ENCODE measurements at regions not wholly inside any gene's neighbourhood (a gene's known extent, or its start where the extent isn't known, plus 50 kb on each side); places are given as distances from the start of the nearest gene placed in this dataset.

DNA sequence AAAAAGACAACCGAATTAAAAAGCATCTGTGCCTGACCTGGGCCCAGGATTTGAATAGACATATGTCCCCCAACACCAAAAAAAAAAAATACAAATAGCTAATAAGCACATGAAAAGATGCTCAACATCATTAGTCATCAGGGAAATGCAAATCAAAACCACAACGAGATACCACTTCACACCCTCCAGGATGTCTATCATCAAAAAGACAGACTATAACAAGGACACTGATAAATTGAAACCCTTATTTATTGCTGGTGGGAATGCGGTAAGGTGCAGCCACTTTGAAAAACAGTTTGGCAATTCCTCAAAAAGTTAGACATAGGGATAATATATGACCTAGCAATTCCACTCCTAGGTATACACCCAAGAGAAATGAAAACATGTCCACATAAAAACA lies 72.3 kb upstream of the CAMK1G start:
- no peaks in the 10 kb centered on the region for H3K9me3 ChIP-seq (ENCODE audit: control insufficient read depth, insufficient read depth, low read length)
- H3K4me1 ChIP-seq (ENCODE audit: control insufficient read depth, insufficient read depth, low read length): no peaks in the 10 kb centered on the region
- no peak overlapping the region for H3K9ac ChIP-seq (ENCODE audit: low read depth, low read length)
- no peaks in the 10 kb centered on the region for H3K27me3 ChIP-seq (ENCODE audit: control insufficient read depth, insufficient read depth, low read length)
- no peak overlapping the region for H3K4me3 ChIP-seq (ENCODE audit: low read depth, low read length)
- no peaks in the 10 kb centered on the region for H3K36me3 ChIP-seq (ENCODE audit: control insufficient read depth, insufficient read depth, low read length)

- Histone ChIP-seq H3K9me3 (ENCODE audit: control insufficient read depth, insufficient read depth, low read length) (no peaks in the 10 kb centered on the region), H3K4me3 (ENCODE audit: low read depth, low read length) (no peak overlapping the region), H3K36me3 (ENCODE audit: control insufficient read depth, insufficient read depth, low read length) (no peaks in the 10 kb centered on the region), H3K4me1 (ENCODE audit: control insufficient read depth, insufficient read depth, low read length) (no peaks in the 10 kb centered on the region), H3K27me3 (ENCODE audit: control insufficient read depth, insufficient read depth, low read length) (no peaks in the 10 kb centered on the region), H3K9ac (ENCODE audit: low read depth, low read length) (no peak overlapping the region)
These were observed 70.7 kb upstream of the CAMK1G start for GRCh38 chr1:209512821-209513220.

GRCh38 chr1:209513226-209513625 lies 70.3 kb upstream of the CAMK1G start:
- no peaks in the 10 kb centered on the region for H3K9me3 ChIP-seq (ENCODE audit: control insufficient read depth, insufficient read depth, low read length)

GRCh38 chr1:209516771-209517680 lies 66.5 kb upstream of the CAMK1G start:
- no peaks in the 10 kb centered on the region for H3K4me1 ChIP-seq (ENCODE audit: control insufficient read depth, insufficient read depth, low read length)
- no peaks in the 10 kb centered on the region for H3K9me3 ChIP-seq (ENCODE audit: control insufficient read depth, insufficient read depth, low read length)
- no peaks in the 10 kb centered on the region for H3K27me3 ChIP-seq (ENCODE audit: control insufficient read depth, insufficient read depth, low read length)
- H3K9ac ChIP-seq (ENCODE audit: low read depth, low read length): no peak overlapping the region
- no peaks in the 10 kb centered on the region for H3K36me3 ChIP-seq (ENCODE audit: control insufficient read depth, insufficient read depth, low read length)
- H3K4me3 ChIP-seq (ENCODE audit: low read depth, low read length): no peak overlapping the region

More at GRCh38 chr1:209513226-209513625, 70.3 kb upstream of the CAMK1G start:
- H3K27me3 ChIP-seq (ENCODE audit: control insufficient read depth, insufficient read depth, low read length): no peaks in the 10 kb centered on the region
- H3K4me1 ChIP-seq (ENCODE audit: control insufficient read depth, insufficient read depth, low read length): no peaks in the 10 kb centered on the region
- no peak overlapping the region for H3K4me3 ChIP-seq (ENCODE audit: low read depth, low read length)
- H3K9ac ChIP-seq (ENCODE audit: low read depth, low read length): no peak overlapping the region
- no peaks in the 10 kb centered on the region for H3K36me3 ChIP-seq (ENCODE audit: control insufficient read depth, insufficient read depth, low read length)

DNA sequence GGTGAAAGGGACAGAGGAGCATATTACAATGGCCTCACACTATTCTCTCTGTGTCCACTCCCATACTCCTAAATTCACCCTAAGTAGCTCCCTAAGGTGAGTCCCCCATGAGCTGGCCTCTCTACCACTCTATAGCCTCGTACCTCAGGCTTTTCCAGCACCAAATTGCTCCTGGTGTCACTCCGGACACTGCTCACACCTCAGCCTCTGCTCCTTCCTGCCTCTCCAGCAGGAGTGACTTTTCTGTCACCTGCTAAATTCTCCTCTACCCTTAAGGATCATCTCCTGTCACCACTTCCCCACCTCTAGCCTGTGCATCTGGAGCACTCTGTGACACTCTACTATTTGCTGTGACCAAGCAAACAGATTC lies 65.8 kb upstream of the CAMK1G start:
- Histone ChIP-seq H3K36me3 (ENCODE audit: control insufficient read depth, insufficient read depth, low read length) (no peaks in the 10 kb centered on the region), H3K9ac (ENCODE audit: low read depth, low read length) (no peak overlapping the region), H3K27me3 (ENCODE audit: control insufficient read depth, insufficient read depth, low read length) (no peaks in the 10 kb centered on the region), H3K9me3 (ENCODE audit: control insufficient read depth, insufficient read depth, low read length) (no peaks in the 10 kb centered on the region), H3K4me3 (ENCODE audit: low read depth, low read length) (no peak overlapping the region), H3K4me1 (ENCODE audit: control insufficient read depth, insufficient read depth, low read length) (no peaks in the 10 kb centered on the region)

DNA sequence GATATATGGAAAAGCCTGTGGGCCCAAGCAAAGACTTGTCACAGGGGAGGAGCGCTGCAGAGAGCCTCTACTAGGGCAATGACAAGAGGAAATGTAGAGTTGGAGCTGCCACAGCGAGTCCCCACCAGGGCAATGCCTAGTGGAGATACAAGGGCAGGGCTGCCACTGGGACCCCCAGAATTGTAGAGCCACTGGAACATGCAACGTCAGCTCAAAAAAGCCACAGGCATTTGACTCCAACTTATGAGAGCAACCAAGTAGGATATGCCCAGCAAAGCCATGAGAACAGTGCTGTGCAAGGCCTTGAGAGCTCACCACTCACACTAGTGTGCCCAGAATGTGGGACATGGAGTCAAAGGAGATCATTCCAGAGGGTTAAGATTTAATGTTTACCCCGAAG lies 63.7 kb upstream of the CAMK1G start:
- no peaks in the 10 kb centered on the region for H3K4me1 ChIP-seq (ENCODE audit: control insufficient read depth, insufficient read depth, low read length)
- no peaks in the 10 kb centered on the region for H3K36me3 ChIP-seq (ENCODE audit: control insufficient read depth, insufficient read depth, low read length)
- no peaks in the 10 kb centered on the region for H3K27me3 ChIP-seq (ENCODE audit: control insufficient read depth, insufficient read depth, low read length)

DNA sequence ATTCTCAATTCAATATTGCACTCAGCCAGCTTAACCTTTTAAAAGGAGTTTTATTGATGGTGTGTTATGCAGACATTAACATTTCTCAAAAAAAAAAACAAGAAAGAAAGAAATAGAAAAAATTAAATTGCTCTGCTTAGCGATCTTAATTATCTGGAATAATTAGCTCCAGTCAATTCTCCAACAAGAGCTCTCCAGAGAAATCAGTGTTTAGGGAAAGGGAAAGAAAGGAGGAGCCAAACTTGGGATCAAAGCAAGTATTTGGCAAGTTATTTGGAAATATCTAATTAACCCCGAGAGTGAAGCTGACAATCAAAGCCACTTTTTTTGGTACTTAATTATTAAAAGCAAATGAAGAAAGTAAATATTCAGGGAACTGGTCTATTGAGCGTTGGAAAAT lies 60.7 kb upstream of the CAMK1G start:
- Histone ChIP-seq H3K9ac (ENCODE audit: low read depth, low read length) (no peak overlapping the region), H3K27me3 (ENCODE audit: control insufficient read depth, insufficient read depth, low read length) (no peaks in the 10 kb centered on the region), H3K4me3 (ENCODE audit: low read depth, low read length) (no peak overlapping the region), H3K9me3 (ENCODE audit: control insufficient read depth, insufficient read depth, low read length) (no peaks in the 10 kb centered on the region), H3K36me3 (ENCODE audit: control insufficient read depth, insufficient read depth, low read length) (no peaks in the 10 kb centered on the region), H3K4me1 (ENCODE audit: control insufficient read depth, insufficient read depth, low read length) (no peaks in the 10 kb centered on the region)

More for the DNA sequence above, 63.7 kb upstream of the CAMK1G start:
- Histone ChIP-seq H3K9me3 (ENCODE audit: control insufficient read depth, insufficient read depth, low read length) (no peaks in the 10 kb centered on the region), H3K4me3 (ENCODE audit: low read depth, low read length) (no peak overlapping the region), H3K9ac (ENCODE audit: low read depth, low read length) (no peak overlapping the region)

- Histone ChIP-seq H3K4me1 (ENCODE audit: control insufficient read depth, insufficient read depth, low read length) (no peaks in the 10 kb centered on the region), H3K9ac (ENCODE audit: low read depth, low read length) (no peak overlapping the region), H3K27me3 (ENCODE audit: control insufficient read depth, insufficient read depth, low read length) (peaks cover 6% of the 10 kb centered on the region), H3K9me3 (ENCODE audit: control insufficient read depth, insufficient read depth, low read length) (no peaks in the 10 kb centered on the region), H3K36me3 (ENCODE audit: control insufficient read depth, insufficient read depth, low read length) (no peaks in the 10 kb centered on the region), H3K4me3 (ENCODE audit: low read depth, low read length) (no peak overlapping the region)
These were observed 57.4 kb upstream of the CAMK1G start for GRCh38 chr1:209526137-209526536.

- Histone ChIP-seq H3K9ac (ENCODE audit: low read depth, low read length) (no peak overlapping the region), H3K36me3 (ENCODE audit: control insufficient read depth, insufficient read depth, low read length) (no peaks in the 10 kb centered on the region), H3K9me3 (ENCODE audit: control insufficient read depth, insufficient read depth, low read length) (no peaks in the 10 kb centered on the region), H3K4me3 (ENCODE audit: low read depth, low read length) (no peak overlapping the region), H3K27me3 (ENCODE audit: control insufficient read depth, insufficient read depth, low read length) (peaks cover 6% of the 10 kb centered on the region), H3K4me1 (ENCODE audit: control insufficient read depth, insufficient read depth, low read length) (no peaks in the 10 kb centered on the region)
These were observed 56.1 kb upstream of the CAMK1G start for GRCh38 chr1:209527372-209527771.

DNA sequence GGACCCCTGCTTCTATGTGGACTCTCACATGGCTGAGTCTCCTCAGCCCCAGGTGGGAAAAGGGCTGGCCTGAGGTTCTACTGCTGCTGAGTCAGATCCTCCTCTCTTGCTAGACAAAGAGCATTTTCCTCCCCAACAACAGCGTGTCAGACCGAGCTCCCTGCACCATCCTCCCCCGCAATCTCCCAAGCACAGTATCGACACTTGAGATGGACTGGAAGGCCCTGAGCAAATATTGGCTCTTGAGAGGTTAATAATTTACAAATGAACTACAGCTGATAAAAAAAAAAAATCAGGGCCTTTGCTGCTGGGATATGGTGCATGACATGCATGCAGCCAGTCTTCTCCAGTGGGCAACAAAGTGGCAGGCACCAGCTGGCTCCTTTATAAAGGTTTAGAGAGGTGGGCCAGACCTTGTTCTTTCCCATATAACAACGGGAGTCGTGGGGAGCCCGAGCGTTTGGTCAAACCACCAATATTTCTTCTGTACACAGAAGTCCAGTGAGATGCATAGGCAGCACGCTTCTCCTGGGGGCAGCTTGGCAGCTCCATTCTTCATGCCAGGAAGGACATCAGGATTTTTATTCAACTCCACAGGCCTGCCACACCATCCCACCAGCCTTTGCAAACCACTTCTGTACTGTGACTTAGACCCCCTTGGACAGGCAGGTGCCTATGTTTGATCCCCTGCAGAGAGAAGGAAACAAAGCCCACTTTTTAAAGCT lies 55.4 kb upstream of the CAMK1G start:
- peaks cover 6% of the 10 kb centered on the region for H3K27me3 ChIP-seq (ENCODE audit: control insufficient read depth, insufficient read depth, low read length)
- H3K9ac ChIP-seq (ENCODE audit: low read depth, low read length): no peak overlapping the region
- H3K9me3 ChIP-seq (ENCODE audit: control insufficient read depth, insufficient read depth, low read length): no peaks in the 10 kb centered on the region
- no peaks in the 10 kb centered on the region for H3K4me1 ChIP-seq (ENCODE audit: control insufficient read depth, insufficient read depth, low read length)
- no peak overlapping the region for H3K4me3 ChIP-seq (ENCODE audit: low read depth, low read length)
- H3K36me3 ChIP-seq (ENCODE audit: control insufficient read depth, insufficient read depth, low read length): no peaks in the 10 kb centered on the region

- Histone ChIP-seq H3K9me3 (ENCODE audit: control insufficient read depth, insufficient read depth, low read length) (no peaks in the 10 kb centered on the region), H3K9ac (ENCODE audit: low read depth, low read length) (no peak overlapping the region), H3K27me3 (ENCODE audit: control insufficient read depth, insufficient read depth, low read length) (peaks cover 6% of the 10 kb centered on the region), H3K4me1 (ENCODE audit: control insufficient read depth, insufficient read depth, low read length) (no peaks in the 10 kb centered on the region), H3K4me3 (ENCODE audit: low read depth, low read length) (no peak overlapping the region), H3K36me3 (ENCODE audit: control insufficient read depth, insufficient read depth, low read length) (no peaks in the 10 kb centered on the region)
These were observed 54.3 kb upstream of the CAMK1G start for GRCh38 chr1:209529233-209529632.

GRCh38 chr1:209531006-209531405 lies 52.5 kb upstream of the CAMK1G start:
- Histone ChIP-seq H3K9me3 (ENCODE audit: control insufficient read depth, insufficient read depth, low read length) (no peaks in the 10 kb centered on the region), H3K4me1 (ENCODE audit: control insufficient read depth, insufficient read depth, low read length) (no peaks in the 10 kb centered on the region), H3K9ac (ENCODE audit: low read depth, low read length) (no peak overlapping the region), H3K4me3 (ENCODE audit: low read depth, low read length) (no peak overlapping the region), H3K27me3 (ENCODE audit: control insufficient read depth, insufficient read depth, low read length) (peaks cover 6% of the 10 kb centered on the region), H3K36me3 (ENCODE audit: control insufficient read depth, insufficient read depth, low read length) (no peaks in the 10 kb centered on the region)
